Stimulated activated CD4-positive, alpha-beta T cell treated with anti-CD3 and anti-CD28 coated beads, TNF-alpha, amount 100 ng/mL, for 1 hour (primary cell): ENCODE measurements at regions not wholly inside any gene's neighbourhood (a gene's known extent, or its start where the extent isn't known, plus 50 kb on each side); places are given as distances from the start of the nearest gene placed in this dataset.
"Not testable (repeated sequence)": the region's sequence is repeated elsewhere in the genome, so short reads cannot be mapped to it uniquely, and the experiment has no call there.

Source experiments
- DNase-seq, 3 donors: peaks; one replicate each; pipeline ENCODE4 v3.0.0-alpha.2; 2020; ENCODE audit warnings: low read depth in 3 of 3, low spot score in 1 of 3

DNA sequence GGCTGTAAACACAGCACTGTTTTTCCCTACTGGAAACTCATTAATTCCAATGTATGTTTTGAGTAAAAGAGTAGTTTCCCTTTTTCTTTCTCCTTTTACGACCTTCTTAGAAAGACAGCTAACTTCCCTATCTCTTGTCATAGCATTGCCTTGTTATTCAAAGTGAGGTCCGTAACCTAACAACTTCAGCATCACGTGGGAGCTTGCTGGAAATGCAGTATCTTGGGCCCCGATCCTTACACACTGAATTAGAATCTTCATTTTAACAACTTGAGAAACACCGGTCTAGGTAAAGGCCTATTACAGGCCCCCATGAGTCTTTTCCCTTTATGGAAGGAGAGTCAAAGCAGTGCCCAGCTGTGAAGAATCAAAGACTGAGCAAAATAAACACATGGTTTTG is 230.7 kb upstream of the PRKD1 start:
- no peak for DNase-seq

- no peak for DNase-seq
Measured at GRCh38 chr14:30159374-30159773, 231.7 kb upstream of the PRKD1 start.

DNA sequence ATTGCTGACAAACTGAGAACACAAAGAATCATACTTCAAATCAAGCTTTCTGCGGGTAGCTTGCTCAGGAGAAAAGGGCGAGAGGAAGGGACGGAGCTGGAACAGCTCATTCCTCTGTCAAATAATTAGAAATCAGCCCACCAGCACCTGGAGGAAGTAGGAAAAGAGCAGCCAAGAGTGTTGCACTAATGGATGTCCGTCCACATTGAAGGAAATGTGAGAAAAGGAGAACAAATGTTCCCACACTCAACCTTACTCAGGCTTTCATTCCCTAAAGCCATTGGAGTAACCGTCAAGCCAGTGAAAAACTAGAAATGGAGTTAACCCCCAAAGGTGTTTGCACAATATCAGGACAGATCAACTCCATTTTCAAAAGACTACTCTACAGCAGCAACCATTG is 233.0 kb upstream of the PRKD1 start:
- DNase-seq: no peak

DNA sequence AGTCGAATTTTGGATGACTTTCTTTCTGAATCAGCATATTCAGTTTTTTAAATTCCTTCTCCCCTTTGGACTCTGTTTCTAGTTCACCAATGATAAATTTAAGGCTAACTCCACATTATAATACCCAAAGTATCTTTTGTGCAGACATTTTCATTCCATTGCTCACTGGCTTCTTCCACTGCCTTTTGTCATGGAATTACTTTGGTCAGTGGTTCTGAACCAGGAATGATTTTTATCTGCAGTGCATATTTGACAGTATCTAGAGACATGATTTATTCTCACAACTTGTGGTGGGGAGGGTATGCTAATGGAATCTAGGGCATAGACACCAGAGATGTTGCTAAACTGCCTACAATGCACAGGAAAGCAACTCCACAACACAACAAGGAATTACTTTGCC is 234.4 kb upstream of the PRKD1 start:
- DNase-seq: no peak

- DNase-seq: no peak
Measured at GRCh38 chr14:30165255-30165654, 237.6 kb upstream of the PRKD1 start.

GRCh38 chr14:30177781-30178180 is 250.1 kb upstream of the PRKD1 start:
- no peak for DNase-seq

GRCh38 chr14:30179381-30180130 is 251.9 kb upstream of the PRKD1 start:
- DNase-seq: no peak

DNA sequence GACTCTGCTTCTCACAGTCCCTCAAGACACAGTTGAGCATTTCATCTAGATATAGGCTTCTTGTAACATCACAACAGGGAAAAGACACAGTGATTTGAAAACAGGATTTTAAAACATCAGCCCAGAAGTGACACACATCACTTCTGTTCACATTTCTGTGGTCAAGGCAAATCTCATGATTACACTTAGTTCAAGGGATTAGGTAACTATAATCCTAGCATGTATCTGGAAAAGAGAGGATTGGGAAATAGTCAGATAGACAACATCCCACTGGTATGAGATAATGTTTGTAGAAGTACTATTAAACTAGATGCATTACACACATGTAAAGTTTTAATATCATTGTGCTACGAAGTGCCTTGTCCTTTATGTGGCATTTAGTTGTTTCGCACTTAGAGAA is 252.6 kb upstream of the PRKD1 start:
- no peak for DNase-seq

DNA sequence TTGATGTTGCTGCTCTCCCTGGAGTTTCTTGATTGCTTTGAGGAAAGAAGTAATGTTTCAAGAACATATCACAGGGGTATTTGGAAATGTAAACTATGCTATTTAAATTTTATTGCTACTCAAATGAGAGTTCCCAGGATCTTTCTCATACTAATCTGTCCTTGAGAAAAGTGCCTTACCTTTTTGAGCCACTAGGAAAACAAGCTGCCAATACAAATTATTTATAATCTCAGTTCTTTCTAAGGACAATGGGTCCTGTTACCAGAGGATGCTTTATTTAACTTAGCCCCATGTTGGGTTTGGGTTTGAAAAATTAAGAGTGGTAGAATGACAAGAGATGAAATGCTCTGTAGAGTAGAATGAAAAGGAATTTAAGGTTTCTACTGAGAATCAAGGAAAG is 258.2 kb upstream of the PRKD1 start:
- DNase-seq: no peak

DNA sequence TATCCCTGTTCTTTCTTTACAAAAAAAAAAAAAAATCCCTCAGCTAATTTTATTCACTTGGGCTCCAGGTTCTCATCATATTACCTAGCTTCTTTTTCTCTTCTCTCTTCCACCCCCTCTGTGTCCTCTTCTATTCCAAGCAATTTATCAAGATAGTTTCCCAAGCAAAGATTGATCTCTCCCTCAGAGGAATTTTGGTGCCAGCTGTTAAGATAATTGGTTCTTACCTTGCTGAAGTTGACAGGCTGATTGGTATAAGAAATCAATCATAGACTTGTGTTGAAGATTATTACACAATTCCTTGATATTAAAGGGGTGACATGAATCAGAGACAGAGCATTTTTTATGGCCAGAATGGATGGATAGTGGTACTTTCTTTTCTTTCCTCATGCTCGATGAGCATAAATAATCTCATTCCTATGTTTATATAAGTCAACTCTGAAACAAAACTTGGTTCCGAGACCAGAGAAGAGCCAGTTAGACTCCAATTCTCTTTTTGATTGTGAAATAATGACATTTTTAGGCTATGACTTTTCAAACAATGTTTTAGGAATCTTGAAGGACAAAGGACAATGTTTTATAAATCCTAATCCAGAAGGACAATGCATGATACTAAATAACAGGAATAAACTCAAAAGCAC is 264.1 kb upstream of the PRKD1 start:
- no peak for DNase-seq

DNA sequence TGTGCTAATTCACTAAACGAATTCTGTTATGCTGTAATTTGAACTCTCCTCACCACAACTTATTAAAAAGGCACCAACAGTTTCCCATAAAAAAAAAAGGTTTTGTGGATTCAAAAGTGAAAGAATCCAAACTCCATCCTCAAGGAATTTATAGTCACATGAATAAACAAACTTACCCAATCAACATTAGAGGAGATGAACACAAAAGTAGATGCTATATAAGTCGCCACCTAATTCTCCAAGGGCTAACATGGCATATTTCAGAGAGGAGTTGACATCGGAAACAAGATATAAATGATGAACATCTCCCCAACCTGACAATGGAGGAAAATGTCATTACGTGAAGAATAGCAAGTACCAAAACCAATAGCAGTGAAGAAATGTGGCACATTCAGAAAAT is 265.5 kb upstream of the PRKD1 start:
- no peak for DNase-seq

DNA sequence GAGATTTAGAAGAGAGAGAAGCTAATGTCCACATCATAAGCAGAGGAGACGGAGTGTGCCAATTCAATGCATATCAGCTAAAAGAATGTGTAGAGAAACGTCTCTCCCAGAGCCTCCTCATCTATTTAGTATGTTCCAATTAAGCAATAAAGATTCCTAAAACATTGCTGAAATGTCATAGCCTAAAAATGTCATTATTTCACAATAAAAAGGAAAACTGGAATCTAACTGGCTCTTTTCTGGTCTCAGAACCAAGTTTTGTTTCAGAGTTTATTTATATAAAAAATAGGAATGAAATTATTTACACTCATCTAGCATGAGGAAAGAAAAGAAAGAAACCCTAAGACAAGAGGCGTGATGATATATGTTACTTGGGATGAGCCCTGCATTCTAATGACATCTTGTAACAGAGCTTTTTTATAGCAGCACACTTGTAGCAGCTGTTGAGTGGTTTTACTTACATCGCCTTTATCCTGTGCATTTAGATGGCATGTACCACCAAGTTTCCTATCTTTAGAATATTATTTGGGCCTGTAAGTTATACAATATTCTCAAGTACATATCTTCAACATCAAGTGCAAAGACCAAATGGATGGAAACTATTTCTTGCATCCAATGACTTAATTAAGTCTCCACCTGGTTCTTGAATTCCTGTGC is 266.3 kb upstream of the PRKD1 start:
- no peak for DNase-seq

DNA sequence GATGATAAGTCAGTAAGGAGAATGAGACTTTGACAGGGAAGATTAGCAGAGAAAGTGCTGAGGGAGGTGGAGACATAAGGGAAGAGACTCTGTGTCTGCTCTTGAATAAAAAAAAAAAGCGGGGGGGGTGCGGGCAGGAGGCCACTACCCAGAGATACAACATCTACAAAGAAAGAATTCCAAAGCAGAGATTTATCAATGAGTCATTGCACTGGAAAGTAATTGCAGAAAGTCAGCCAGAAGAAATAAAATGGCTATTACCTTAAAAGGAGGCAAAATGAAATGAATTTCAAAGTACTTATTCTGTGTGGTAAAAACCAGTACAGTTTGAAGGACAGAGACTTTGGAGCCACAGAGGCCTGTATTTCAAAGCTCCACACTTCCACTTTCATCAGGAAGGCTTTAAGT is 267.1 kb upstream of the PRKD1 start:
- DNase-seq: no peak

GRCh38 chr14:30195941-30196340 is 268.3 kb upstream of the PRKD1 start:
- no peak for DNase-seq

DNA sequence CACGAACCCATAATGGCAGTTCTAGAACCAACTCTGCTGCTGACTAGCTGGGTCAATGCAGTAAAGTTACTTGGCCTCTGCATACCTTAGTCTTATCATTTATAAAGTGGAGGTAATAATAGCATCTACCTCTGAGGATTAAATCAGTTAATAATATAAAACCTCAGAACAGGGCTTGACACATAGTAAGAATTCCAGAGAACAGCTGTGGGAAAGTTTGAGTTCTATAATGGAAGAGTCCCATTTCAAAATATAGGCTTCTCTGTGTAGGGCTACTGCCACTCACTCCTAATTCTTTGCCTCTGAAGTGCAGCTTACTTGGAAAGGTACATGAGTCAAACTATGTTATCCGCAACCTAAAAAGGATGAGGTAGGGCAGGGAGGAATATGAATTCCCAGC is 269.2 kb upstream of the PRKD1 start:
- no peak for DNase-seq

- not testable (repeated sequence) for DNase-seq
Measured at GRCh38 chr14:30198720-30199119, 271.1 kb upstream of the PRKD1 start.

- DNase-seq: no peak
Measured at GRCh38 chr14:30204431-30204980, 276.9 kb upstream of the PRKD1 start.

- DNase-seq: no peak
Measured at GRCh38 chr14:30209136-30209535, 281.5 kb upstream of the PRKD1 start.

- no peak for DNase-seq
Measured at GRCh38 chr14:30210630-30211029, 283.0 kb upstream of the PRKD1 start.

GRCh38 chr14:30211326-30211725 is 283.7 kb upstream of the PRKD1 start:
- DNase-seq: no peak

GRCh38 chr14:30214014-30214413 is 286.4 kb upstream of the PRKD1 start:
- DNase-seq: no peak

DNA sequence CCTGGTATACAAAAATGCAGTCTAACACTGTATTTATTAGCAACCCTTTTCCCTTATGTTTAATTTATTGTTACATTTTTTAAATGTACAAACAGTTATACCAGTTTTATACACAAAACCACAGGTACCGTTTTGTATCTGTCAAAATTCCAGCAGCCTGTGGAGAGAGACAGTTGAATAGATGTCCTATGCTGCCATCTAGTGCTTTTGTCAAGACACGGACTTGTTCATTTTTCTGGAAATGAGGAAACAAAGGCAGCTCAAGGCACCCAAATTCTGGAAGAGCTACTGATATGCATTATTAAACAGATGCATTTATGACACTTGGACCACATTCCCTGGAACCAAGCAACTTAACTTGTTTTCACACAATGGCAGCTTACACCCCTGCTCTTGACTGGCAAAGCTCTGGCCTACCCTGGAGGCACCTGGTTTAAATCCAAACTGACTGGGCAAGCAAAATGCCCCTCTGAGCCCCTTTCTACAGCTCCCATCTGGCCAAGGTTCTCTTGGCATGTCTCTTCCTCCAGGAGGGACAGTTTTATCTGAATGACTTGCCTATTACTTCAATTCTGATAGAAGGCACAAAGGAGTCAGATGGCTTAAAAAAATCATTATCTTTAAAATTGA is 286.9 kb upstream of the PRKD1 start:
- no peak for DNase-seq
